SU-DHL-6 (cell line): ENCODE measurements at regions not wholly inside any gene's neighbourhood (a gene's known extent, or its start where the extent isn't known, plus 50 kb on each side); places are given as distances from the start of the nearest gene placed in this dataset.

Experiments used
- H2AFZ ChIP-seq: fragments of 200-600 bp; sonication (generic); 2 replicates; pipeline ENCODE4 v1.6.1; 2014; ENCODE audit warnings: low read depth, mild to moderate bottlenecking, moderate library complexity, mixed read lengths, antibody characterized with exemption, low read length; ENCODE audit not compliant: severe bottlenecking
- H3F3A ChIP-seq: fragments of 200-600 bp; shearing (Covaris generic); 2 replicates; pipeline ENCODE4 v1.6.0; 2016; ENCODE audit warnings: antibody characterized with exemption, mild to moderate bottlenecking; ENCODE audit not compliant: insufficient read depth
- H3K27ac ChIP-seq: fragments of 200-600 bp; sonication (generic); 2 replicates; pipeline ENCODE4 v1.5.1; 2016; ENCODE audit warnings: low read depth, mild to moderate bottlenecking, low read length, moderate library complexity, mixed read lengths
- H3K27me3 ChIP-seq: fragments of 200-600 bp; sonication (generic), shearing (Covaris generic); 2 replicates; pipeline ENCODE4 v1.6.0; 2014; ENCODE audit warnings: mild to moderate bottlenecking, low read length
- H3K36me3 ChIP-seq: fragments of 200-600 bp; sonication (generic); 2 replicates; pipeline ENCODE4 v1.6.1; 2014; ENCODE audit warnings: mild to moderate bottlenecking, low read length, mixed read lengths
- H3K4me2 ChIP-seq: fragments of 300-600, 200-600 bp; shearing (Covaris generic), sonication (generic); 2 replicates; pipeline ENCODE4 v1.6.0; 2014; ENCODE audit warnings: low read length, low read depth, mild to moderate bottlenecking; ENCODE audit not compliant: poor library complexity, severe bottlenecking
- H3K4me3 ChIP-seq: fragments of 200-600 bp; sonication (generic); 2 replicates; pipeline ENCODE4 v1.5.1; 2014; ENCODE audit warnings: antibody characterized with exemption, low read length, mild to moderate bottlenecking, mixed read lengths; ENCODE audit not compliant: insufficient read depth, poor library complexity, severe bottlenecking
- H3K79me2 ChIP-seq: fragments of 200-600 bp; sonication (generic); 2 replicates; pipeline ENCODE4 v1.6.1; 2014; ENCODE audit warnings: mild to moderate bottlenecking, low read length, moderate library complexity; ENCODE audit not compliant: insufficient read depth
- H3K9ac ChIP-seq: fragments of 200-600 bp; sonication (generic); 2 replicates; pipeline ENCODE4 v1.7.0; 2014; ENCODE audit warnings: mild to moderate bottlenecking, low read length
- H3K9me2 ChIP-seq: fragments of 200-600 bp; sonication (generic); replicated peaks from 2 replicates; pipeline ENCODE4 v1.6.1; 2014; ENCODE audit warnings: low read length; ENCODE audit not compliant: insufficient read depth
- H3K9me3 ChIP-seq: fragments of 200-600 bp; sonication (generic); 2 replicates; pipeline ENCODE4 v1.6.1; 2014; ENCODE audit warnings: low read length, mixed read lengths; ENCODE audit not compliant: insufficient read depth
- H4K20me1 ChIP-seq: fragments of 200-600 bp; sonication (generic); 2 replicates; pipeline ENCODE4 v1.6.1; 2014; ENCODE audit warnings: low read depth, mild to moderate bottlenecking, antibody characterized with exemption, low read length, moderate library complexity, mixed read lengths
- CTCF ChIP-seq: fragments of 200-600 bp; sonication (generic); IDR thresholded peaks from one replicate; pipeline ENCODE4 v1.5.1; 2017; ENCODE audit warnings: antibody characterized with exemption, mild to moderate bottlenecking, low read length, moderate library complexity; ENCODE audit not compliant: insufficient read depth, poor library complexity, severe bottlenecking
- EZH2phosphoT487 ChIP-seq: fragments of 200-600 bp; sonication (generic), shearing (Covaris generic); conservative IDR thresholded peaks from 2 replicates; pipeline ENCODE4 v1.6.1; 2018; ENCODE audit warnings: mild to moderate bottlenecking, antibody characterized with exemption, low read length, moderate library complexity, mixed read lengths

GRCh38 chr15:31559786-31560185, 233.2 kb downstream of the KLF13 start:
- Histone ChIP-seq H2AFZ (no peak overlapping the region), H3K36me3 (no peaks in the 10 kb centered on the region), H3K4me3 (no peak overlapping the region), H3F3A (no peaks in the 10 kb centered on the region), H3K9ac (no peak overlapping the region), H3K4me2 (no peak overlapping the region), H4K20me1 (no peaks in the 10 kb centered on the region; the same call in 1 of the 2 replicates), H3K9me2 (no peaks in the 10 kb centered on the region), H3K27ac (no peak overlapping the region), H3K79me2 (no peaks in the 10 kb centered on the region), H3K27me3 (no peaks in the 10 kb centered on the region), H3K9me3 (no peaks in the 10 kb centered on the region)
- TF ChIP-seq EZH2phosphoT487: no peak
- no peak for TF ChIP-seq CTCF

GRCh38 chr15:31560643-31561042, 234.0 kb downstream of the KLF13 start:
- TF ChIP-seq EZH2phosphoT487 (no peak), CTCF (no peak)

GRCh38 chr15:31561156-31561555, 234.5 kb downstream of the KLF13 start:
- Histone ChIP-seq H3K36me3 (no peaks in the 10 kb centered on the region), H3K9me2 (no peaks in the 10 kb centered on the region), H3K4me3 (no peak overlapping the region), H3K79me2 (no peaks in the 10 kb centered on the region), H3K27ac (no peak overlapping the region), H3F3A (no peaks in the 10 kb centered on the region), H3K9ac (no peak overlapping the region), H4K20me1 (no peaks in the 10 kb centered on the region; the same call in 1 of the 2 replicates), H3K27me3 (no peaks in the 10 kb centered on the region), H2AFZ (no peak overlapping the region), H3K9me3 (no peaks in the 10 kb centered on the region), H3K4me2 (no peak overlapping the region)
- no peak for TF ChIP-seq CTCF
- no peak for TF ChIP-seq EZH2phosphoT487

More at GRCh38 chr15:31560643-31561042, 234.0 kb downstream of the KLF13 start:
- no peaks in the 10 kb centered on the region for H3K36me3 ChIP-seq
- no peaks in the 10 kb centered on the region for H3K9me2 ChIP-seq
- H3K27ac ChIP-seq: no peak overlapping the region
- no peak overlapping the region for H3K4me3 ChIP-seq
- H3K4me2 ChIP-seq: no peak overlapping the region
- no peaks in the 10 kb centered on the region for H3K27me3 ChIP-seq
- H3K9ac ChIP-seq: no peak overlapping the region
- no peaks in the 10 kb centered on the region for H3K79me2 ChIP-seq
- no peak overlapping the region for H2AFZ ChIP-seq
- H4K20me1 ChIP-seq: no peaks in the 10 kb centered on the region; the same call in 1 of the 2 replicates
- no peaks in the 10 kb centered on the region for H3F3A ChIP-seq
- H3K9me3 ChIP-seq: no peaks in the 10 kb centered on the region

GRCh38 chr15:31563001-31563400, 236.4 kb downstream of the KLF13 start:
- H3K27ac ChIP-seq: no peak overlapping the region
- no peak overlapping the region for H2AFZ ChIP-seq
- no peak overlapping the region for H3K4me3 ChIP-seq
- no peak for TF ChIP-seq CTCF
- TF ChIP-seq EZH2phosphoT487: no peak
- no peak overlapping the region for H3K9ac ChIP-seq
- H3K79me2 ChIP-seq: no peaks in the 10 kb centered on the region
- no peak overlapping the region for H3K4me2 ChIP-seq
- no peaks in the 10 kb centered on the region for H3K27me3 ChIP-seq
- H4K20me1 ChIP-seq: no peaks in the 10 kb centered on the region; the same call in 1 of the 2 replicates
- no peaks in the 10 kb centered on the region for H3K9me3 ChIP-seq
- H3K36me3 ChIP-seq: no peaks in the 10 kb centered on the region
- H3F3A ChIP-seq: no peaks in the 10 kb centered on the region
- no peaks in the 10 kb centered on the region for H3K9me2 ChIP-seq
